Tibial nerve (tissue), 4 donors: ENCODE measurements at regions not wholly inside any gene's neighbourhood (a gene's known extent, or its start where the extent isn't known, plus 50 kb on each side); places are given as distances from the start of the nearest gene placed in this dataset.

Source experiments
- DNase-seq, 2 donors: peaks; one replicate each; pipeline ENCODE4 v3.0.0-alpha.2; 2019; ENCODE audit warnings: low spot score in 2 of 2
- H3K27ac ChIP-seq, 4 donors: fragments of 200-600 bp; sonication (generic) in 3 of 4; one replicate each; pipeline ENCODE4 v1.5.1; 2017 to 2019; ENCODE audit warnings: mild to moderate bottlenecking in 1 of 4
- H3K27me3 ChIP-seq, 2 donors: fragments of 200-600 bp; sonication (generic) in 1 of 2; one replicate each; pipeline versions ENCODE4 v1.5.1 to v1.6.0; 2017 to 2019
- H3K36me3 ChIP-seq, 3 donors: fragments of 200-600 bp; sonication (generic); one replicate each; pipeline ENCODE4 v1.5.1; 2018 to 2019
- H3K4me1 ChIP-seq, 4 donors: fragments of 200-600 bp; sonication (generic) in 3 of 4; one replicate each; pipeline ENCODE4 v1.5.1; 2017 to 2019
- H3K4me3 ChIP-seq, 4 donors: fragments of 200-600 bp; sonication (generic) in 3 of 4; one replicate each; pipeline ENCODE4 v1.5.1; 2017 to 2019; ENCODE audit warnings: mild to moderate bottlenecking in 1 of 4, moderate library complexity in 1 of 4
- H3K9me3 ChIP-seq, 4 donors: fragments of 200-600 bp; sonication (generic) in 3 of 4; one replicate each; pipeline ENCODE4 v1.5.1; 2017 to 2019
- CTCF ChIP-seq, 5 experiments: fragments of 200-600 bp in 3 of 5; fragments of 450-650 bp in 2 of 5; sonication (generic) in 3 of 5; IDR thresholded peaks; one replicate each; pipeline ENCODE4 v1.5.1; 2016 to 2019; ENCODE audit warnings: antibody characterized with exemption in 5 of 5, mild to moderate bottlenecking in 3 of 5, moderate library complexity in 2 of 5
- EP300 ChIP-seq, 2 donors: sonication (generic); formaldehyde crosslinking; IDR thresholded peaks; one replicate each; pipeline ENCODE4 v1.6.1; 2017; ENCODE audit warnings: antibody characterized with exemption in 2 of 2, mild to moderate bottlenecking in 1 of 2
- POLR2A ChIP-seq, 2 donors: fragments of 450-650 bp; IDR thresholded peaks; one replicate each; pipeline ENCODE4 v1.6.1; 2017; ENCODE audit warnings: antibody characterized with exemption in 2 of 2, mild to moderate bottlenecking in 2 of 2, moderate library complexity in 2 of 2
- WGBS, 2 donors: methylation state at CpG; one replicate each; pipeline ENCODE4 v1.1.5; 2018; 5-methylcytosine and 5-hydroxymethylcytosine counted together

GRCh38 chr1:209356976-209357377 is 226.5 kb upstream of the CAMK1G start:
- H3K27ac ChIP-seq, result no peak overlapping the region
- H3K9me3 ChIP-seq, result no peaks in the 10 kb centered on the region
- TF ChIP-seq EP300 (IDR thresholded peaks at IDR 0.05) (no peak), CTCF (IDR thresholded peaks at IDR 0.05) (no peak), POLR2A (IDR thresholded peaks at IDR 0.05) (no peak)
- DNase-seq, result no peak
- peaks cover 0 to 5% (median 0%) of the 10 kb centered on the region in 4 donors for H3K4me1 ChIP-seq
- no peak overlapping the region for H3K4me3 ChIP-seq
- H3K27me3 ChIP-seq, result no peaks in the 10 kb centered on the region
- H3K36me3 ChIP-seq, result no peaks in the 10 kb centered on the region
- WGBS, 2 donors, result 75 to 77% methylated on average over 6 of the region's 6 CpGs

GRCh38 chr1:209363112-209363511 is 220.4 kb upstream of the CAMK1G start:
- no peak for DNase-seq
- H3K27me3 ChIP-seq, result no peaks in the 10 kb centered on the region
- H3K27ac ChIP-seq, result no peak overlapping the region
- H3K4me3 ChIP-seq, result no peak overlapping the region
- no peaks in the 10 kb centered on the region for H3K36me3 ChIP-seq
- 54 to 74% methylated on average over 4 of the region's 4 CpGs for WGBS, 2 donors
- TF ChIP-seq CTCF (IDR thresholded peaks at IDR 0.05) (no peak), EP300 (IDR thresholded peaks at IDR 0.05) (no peak), POLR2A (IDR thresholded peaks at IDR 0.05) (no peak)
- no peaks in the 10 kb centered on the region for H3K9me3 ChIP-seq
- no peaks in the 10 kb centered on the region for H3K4me1 ChIP-seq

GRCh38 chr1:209364716-209365115 is 218.8 kb upstream of the CAMK1G start:
- no peaks in the 10 kb centered on the region for H3K36me3 ChIP-seq
- TF ChIP-seq EP300 (IDR thresholded peaks at IDR 0.05), result no peak
- H3K27me3 ChIP-seq, result no peaks in the 10 kb centered on the region
- H3K27ac ChIP-seq, result no peak overlapping the region
- H3K4me1 ChIP-seq, result no peaks in the 10 kb centered on the region
- no peak overlapping the region for H3K4me3 ChIP-seq
- no peak for DNase-seq
- no peaks in the 10 kb centered on the region for H3K9me3 ChIP-seq
- WGBS, 2 donors, result 71 to 76% methylated on average over 3 of the region's 3 CpGs

- H3K4me1 ChIP-seq, result no peaks in the 10 kb centered on the region
- WGBS, 2 donors, result 84 to 88% methylated on average over 7 of the region's 7 CpGs
Observed at GRCh38 chr1:209367061-209367772, 216.3 kb upstream of the CAMK1G start.

GRCh38 chr1:209368864-209369598 is 214.5 kb upstream of the CAMK1G start:
- Histone ChIP-seq H3K27me3 (no peaks in the 10 kb centered on the region), H3K27ac (no peak overlapping the region), H3K4me3 (no peak overlapping the region), H3K36me3 (no peaks in the 10 kb centered on the region), H3K9me3 (no peaks in the 10 kb centered on the region), H3K4me1 (no peaks in the 10 kb centered on the region)
- no peak for DNase-seq
- no peak for TF ChIP-seq CTCF (IDR thresholded peaks at IDR 0.05)
- no peak for TF ChIP-seq POLR2A (IDR thresholded peaks at IDR 0.05)
- TF ChIP-seq EP300 (IDR thresholded peaks at IDR 0.05), result no peak
- WGBS, 2 donors, result 55 to 65% methylated on average over 8 of the region's 8 CpGs

More at GRCh38 chr1:209367061-209367772, 216.3 kb upstream of the CAMK1G start:
- no peak for DNase-seq
- Histone ChIP-seq H3K36me3 (no peaks in the 10 kb centered on the region), H3K4me3 (no peak overlapping the region), H3K27me3 (no peaks in the 10 kb centered on the region), H3K9me3 (no peaks in the 10 kb centered on the region), H3K27ac (no peak overlapping the region)
- no peak for TF ChIP-seq POLR2A (IDR thresholded peaks at IDR 0.05)
- TF ChIP-seq CTCF (IDR thresholded peaks at IDR 0.05), result no peak
- no peak for TF ChIP-seq EP300 (IDR thresholded peaks at IDR 0.05)
